ENCODE measurements at regions not wholly inside any gene's neighbourhood (a gene's known extent, or its start where the extent isn't known, plus 50 kb on each side); places are given as distances from the start of the nearest gene placed in this dataset.

GRCh38 chr3:148450819-148451218 is 246.9 kb upstream of the AGTR1 start:
- TF ChIP-seq CTCF (IDR thresholded peaks at IDR 0.05; ENCODE audit: insufficient read depth, low read length, missing control alignments) = no peak
- ChIA-PET CTCF (no interaction called here), POLR2A (no interaction called here)
- H3K4me3 ChIP-seq (ENCODE audit: low read depth, low read length) = no peak overlapping the region
- DNase-seq (ENCODE audit: low read depth, low spot score) = no peak

- no peak for TF ChIP-seq CTCF (IDR thresholded peaks at IDR 0.05; ENCODE audit: insufficient read depth, low read length, missing control alignments)
- H3K4me3 ChIP-seq (ENCODE audit: low read depth, low read length) = no peak overlapping the region
- POLR2A ChIA-PET = no interaction called here
- no peak for DNase-seq (ENCODE audit: low read depth, low spot score)
- CTCF ChIA-PET = interaction anchor here (1.0 kb wide), 1 partner anchor 71 kb away, joined by 3 read pairs; no protein-coding TSS in a partner anchor
Measured at GRCh38 chr3:148451969-148452368, 245.7 kb upstream of the AGTR1 start.

GRCh38 chr3:148453781-148454191 is 243.9 kb upstream of the AGTR1 start:
- no peak for DNase-seq (ENCODE audit: low read depth, low spot score)
- TF ChIP-seq CTCF (IDR thresholded peaks at IDR 0.05; ENCODE audit: insufficient read depth, low read length, missing control alignments) = no peak
- ChIA-PET CTCF (no interaction called here), POLR2A (no interaction called here)
- no peak overlapping the region for H3K4me3 ChIP-seq (ENCODE audit: low read depth, low read length)

- ChIA-PET POLR2A (no interaction called here), CTCF (interaction anchor here (0.6 kb wide), 1 partner anchor 324 kb away, joined by 3 read pairs; no protein-coding TSS in a partner anchor)
- H3K4me3 ChIP-seq (ENCODE audit: low read depth, low read length) = no peak overlapping the region
Measured at GRCh38 chr3:148455098-148455497, 242.6 kb upstream of the AGTR1 start.

GRCh38 chr3:148457886-148458285 is 239.8 kb upstream of the AGTR1 start:
- ChIA-PET CTCF (no interaction called here), POLR2A (no interaction called here)
- DNase-seq (ENCODE audit: low read depth, low spot score) = no peak
- no peak for TF ChIP-seq CTCF (IDR thresholded peaks at IDR 0.05; ENCODE audit: insufficient read depth, low read length, missing control alignments)
- no peak overlapping the region for H3K4me3 ChIP-seq (ENCODE audit: low read depth, low read length)

More at GRCh38 chr3:148455098-148455497, 242.6 kb upstream of the AGTR1 start:
- no peak for TF ChIP-seq CTCF (IDR thresholded peaks at IDR 0.05; ENCODE audit: insufficient read depth, low read length, missing control alignments)
- DNase-seq (ENCODE audit: low read depth, low spot score) = no peak

GRCh38 chr3:148459931-148460513 is 237.7 kb upstream of the AGTR1 start:
- no peak overlapping the region for H3K4me3 ChIP-seq (ENCODE audit: low read depth, low read length)
- no peak for DNase-seq (ENCODE audit: low read depth, low spot score)
- ChIA-PET POLR2A (no interaction called here), CTCF (interaction anchor here (1.0 to 1.3 kb wide), 3 partner anchors 80 to 1822 kb away, joined by 3 to 4 read pairs (median 4); no protein-coding TSS in a partner anchor)
- TF ChIP-seq CTCF (IDR thresholded peaks at IDR 0.05; ENCODE audit: insufficient read depth, low read length, missing control alignments) = no peak

Data from AG04449 (cell line).